Endothelial cell of umbilical vein (primary cell): ENCODE measurements at regions not wholly inside any gene's neighbourhood (a gene's known extent, or its start where the extent isn't known, plus 50 kb on each side); places are given as distances from the start of the nearest gene placed in this dataset.

ENCODE experiments used
- BruUV-seq: library from RNA; stranded (reverse); fragments of 400-500 nt; replicated peaks from 2 replicates; lab custom pipeline; 2021; lab: Mats Ljungman, UMichigan
- CTCF ChIA-PET: fragments of 300-600, 350-600 bp; sonication (Branson Sonifier 250); formaldehyde crosslinking; loops from one replicate; lab custom pipeline; 2021; ENCODE audit warnings: antibody characterized with exemption, inconsistent platforms; lab: Charles Lee
- POLR2A ChIA-PET: fragments of 300-600, 350-600 bp; sonication (Branson Sonifier 250); formaldehyde crosslinking; loops from one replicate; lab custom pipeline; 2021; ENCODE audit warnings: antibody characterized with exemption, inconsistent platforms; lab: Charles Lee
- DNase-seq: peaks from one replicate; pipeline ENCODE4 v3.0.0-alpha.2; 2011; ENCODE audit warnings: low read depth, low spot score
- FAIRE-seq: peaks from 2 replicates; lab custom pipeline; 2011; peaks lifted over from hg19 to GRCh38; lab: Jason Lieb, UNC
- H2AFZ ChIP-seq: 2 replicates; pipeline ENCODE4 v1.6.0; 2012; ENCODE audit warnings: low read depth, low read length, control low read depth, inconsistent platforms
- H3K27ac ChIP-seq: 2 replicates; pipeline ENCODE4 v1.5.1; 2011; ENCODE audit warnings: low read depth, mild to moderate bottlenecking, control low read depth, low read length, moderate library complexity; ENCODE audit not compliant: insufficient read depth
- H3K27me3 ChIP-seq, 2 experiments: 2 replicates each; pipeline versions ENCODE4 v1.6.0 to v1.6.1; 2011; ENCODE audit warnings: low read length in 2 of 2, mixed read lengths in 1 of 2; ENCODE audit not compliant: control insufficient read depth in 2 of 2, insufficient read depth in 2 of 2
- H3K36me3 ChIP-seq, 2 experiments: 2 replicates in 1 of 2; 3 replicates in 1 of 2; pipeline ENCODE4 v1.5.1; 2011; ENCODE audit warnings: low read length in 2 of 2, mild to moderate bottlenecking in 1 of 2, moderate library complexity in 1 of 2; ENCODE audit not compliant: control insufficient read depth in 2 of 2, insufficient read depth in 2 of 2; ENCODE audit errors: extremely low read depth in 1 of 2
- H3K4me1 ChIP-seq: 3 replicates; pipeline ENCODE4 v1.5.1; 2011; ENCODE audit warnings: mild to moderate bottlenecking, low read length; ENCODE audit not compliant: control insufficient read depth, insufficient read depth; ENCODE audit errors: extremely low read depth
- H3K4me2 ChIP-seq: 2 replicates; pipeline ENCODE4 v1.6.1; 2011; ENCODE audit warnings: low read length, control low read depth, mixed read lengths; ENCODE audit not compliant: insufficient read depth
- H3K4me3 ChIP-seq, 3 experiments: fragments of 200-600 bp in 1 of 3; sonication (generic), shearing (Covaris generic) in 1 of 3; replicated peaks in 1 of 3; 2 replicates each; pipeline ENCODE4 v1.5.1; 2011 to 2016; ENCODE audit warnings: control low read depth in 3 of 3, low read length in 3 of 3, mild to moderate bottlenecking in 2 of 3, inconsistent platforms in 1 of 3, low read depth in 1 of 3, moderate library complexity in 1 of 3; ENCODE audit not compliant: insufficient read depth in 1 of 3
- H3K79me2 ChIP-seq: 2 replicates; pipeline ENCODE4 v1.6.0; 2012; ENCODE audit warnings: low read length, inconsistent platforms; ENCODE audit not compliant: control insufficient read depth, insufficient read depth
- H3K9ac ChIP-seq: replicated peaks from 2 replicates; pipeline ENCODE3; 2011; ENCODE audit warnings: low read length, control low read depth; ENCODE audit not compliant: insufficient read depth; ENCODE audit errors: extremely low read depth
- H3K9me1 ChIP-seq: replicated peaks from 3 replicates; pipeline ENCODE4 v1.6.0; 2011; ENCODE audit warnings: mild to moderate bottlenecking, low read length; ENCODE audit not compliant: control insufficient read depth, insufficient read depth; ENCODE audit errors: extremely low read depth
- H3K9me3 ChIP-seq: replicated peaks from 2 replicates; pipeline ENCODE4 v1.5.1; 2012; ENCODE audit warnings: low read length, inconsistent platforms; ENCODE audit not compliant: control insufficient read depth, insufficient read depth
- H4K20me1 ChIP-seq: replicated peaks from 2 replicates; pipeline ENCODE3; 2011; ENCODE audit warnings: mild to moderate bottlenecking, low read length; ENCODE audit not compliant: control insufficient read depth, insufficient read depth; ENCODE audit errors: extremely low read depth
- EZH2 ChIP-seq: IDR thresholded peaks from 2 replicates; pipeline ENCODE4 v1.6.1; 2012; ENCODE audit warnings: borderline replicate concordance, low read depth, mild to moderate bottlenecking, moderate library complexity, low read length, inconsistent platforms; ENCODE audit not compliant: severe bottlenecking
- FOS ChIP-seq: IDR thresholded peaks from 2 replicates; pipeline ENCODE4 v1.6.1; 2011; ENCODE audit warnings: mild to moderate bottlenecking, low read length, moderate library complexity, borderline replicate concordance; ENCODE audit not compliant: insufficient read depth
- GATA2 ChIP-seq: IDR thresholded peaks from 2 replicates; pipeline ENCODE4 v1.7.0; 2011; ENCODE audit warnings: low read depth, mild to moderate bottlenecking, moderate library complexity, mixed read lengths, low read length; ENCODE audit not compliant: insufficient read length, insufficient read depth
- JUN ChIP-seq: IDR thresholded peaks from 2 replicates; pipeline ENCODE4 v1.6.1; 2011; ENCODE audit warnings: borderline replicate concordance, low read depth; ENCODE audit not compliant: insufficient read length, insufficient read depth
- MYC ChIP-seq: IDR thresholded peaks from one replicate; pipeline ENCODE4 v1.6.1; 2011; ENCODE audit warnings: mild to moderate bottlenecking, low read depth, low read length
- POLR2A ChIP-seq: IDR thresholded peaks from 2 replicates; pipeline ENCODE4 v1.6.1; 2012; ENCODE audit warnings: low read depth, mild to moderate bottlenecking, control low read depth, low read length
- POLR2AphosphoS5 ChIP-seq: IDR thresholded peaks from 2 replicates; pipeline ENCODE4 v1.6.1; 2012; ENCODE audit warnings: low read depth, mild to moderate bottlenecking, control low read depth, low read length, moderate library complexity; ENCODE audit not compliant: insufficient read depth
- dilution Hi-C: fragments of 300-500 bp; cut with MboI; formaldehyde crosslinking; loops from one replicate; pipeline ENCODE4 v1.15.0; 2019; ENCODE audit warnings: low sequenced_read_pairs; ENCODE audit not compliant: extremely low pct_ligation_motif_present
- intact Hi-C: fragments of 100-400 bp; cut with micrococcal nuclease; formaldehyde crosslinking; loops from one replicate; pipeline ENCODE4 v1.10.0; 2022
- TF ChIP-seq, protein P1 (sequence below): IDR thresholded peaks from 2 replicates; pipeline ENCODE4 v1.6.1; 2011; ENCODE audit not compliant: insufficient read depth, insufficient read length
- TF ChIP-seq, protein P2 (sequence below), 2 donors: IDR thresholded peaks; 1 replicate in 1 of 2; 2 replicates in 1 of 2; pipeline ENCODE4 v1.5.1; 2011; ENCODE audit warnings: low read length in 2 of 2, mild to moderate bottlenecking in 2 of 2, moderate library complexity in 2 of 2, control low read depth in 1 of 2, inconsistent platforms in 1 of 2, low read depth in 1 of 2; ENCODE audit not compliant: insufficient read depth in 1 of 2; ENCODE audit errors: extremely low read depth in 1 of 2

DNA sequence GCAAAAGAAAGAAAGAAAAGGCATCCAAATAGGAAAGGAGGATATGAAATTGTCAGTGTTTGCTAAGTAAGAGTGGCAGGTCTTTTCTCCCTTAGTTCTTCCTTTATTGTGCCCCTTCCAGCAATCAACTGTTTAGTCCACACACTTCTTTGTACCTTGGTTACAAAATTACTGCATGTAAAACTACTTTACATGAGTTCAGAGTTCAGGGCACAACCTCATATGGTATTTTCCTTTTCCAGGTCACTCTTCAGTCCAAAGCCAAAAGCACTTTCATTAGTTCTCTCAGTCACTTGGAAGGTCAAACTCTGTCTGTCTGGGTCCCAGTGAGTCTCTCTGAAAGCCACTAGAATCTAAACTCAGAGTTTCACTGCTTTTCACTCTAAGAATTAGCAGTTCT, 122.5 kb upstream of the SRD5A2 start:
- Histone ChIP-seq H4K20me1 (no peaks in the 10 kb centered on the region), H2AFZ (no peak overlapping the region), H3K79me2 (no peaks in the 10 kb centered on the region), H3K36me3 (no peaks in the 10 kb centered on the region), H3K27me3 (no peaks in the 10 kb centered on the region), H3K4me1 (no peaks in the 10 kb centered on the region), H3K9me1 (no peaks in the 10 kb centered on the region), H3K9me3 (no peaks in the 10 kb centered on the region), H3K27ac (no peak overlapping the region), H3K4me2 (no peak overlapping the region), H3K4me3 (no peak overlapping the region), H3K9ac (no peak overlapping the region)
- intact Hi-C loops = no loop called here
- CTCF ChIA-PET = no interaction called here
- POLR2A ChIA-PET = no interaction called here
- BruUV-seq = no TSS peak
- no peak for DNase-seq
- dilution Hi-C loops = no loop called here
- no peak for FAIRE-seq
- TF ChIP-seq EZH2 = no peak
- TF ChIP-seq GATA2 = no peak
- TF ChIP-seq POLR2A = no peak
- no peak for TF ChIP-seq POLR2AphosphoS5
- no peak for TF ChIP-seq JUN
- TF ChIP-seq, protein P1, sequence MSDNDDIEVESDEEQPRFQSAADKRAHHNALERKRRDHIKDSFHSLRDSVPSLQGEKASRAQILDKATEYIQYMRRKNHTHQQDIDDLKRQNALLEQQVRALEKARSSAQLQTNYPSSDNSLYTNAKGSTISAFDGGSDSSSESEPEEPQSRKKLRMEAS = no peak
- TF ChIP-seq, protein P2, sequence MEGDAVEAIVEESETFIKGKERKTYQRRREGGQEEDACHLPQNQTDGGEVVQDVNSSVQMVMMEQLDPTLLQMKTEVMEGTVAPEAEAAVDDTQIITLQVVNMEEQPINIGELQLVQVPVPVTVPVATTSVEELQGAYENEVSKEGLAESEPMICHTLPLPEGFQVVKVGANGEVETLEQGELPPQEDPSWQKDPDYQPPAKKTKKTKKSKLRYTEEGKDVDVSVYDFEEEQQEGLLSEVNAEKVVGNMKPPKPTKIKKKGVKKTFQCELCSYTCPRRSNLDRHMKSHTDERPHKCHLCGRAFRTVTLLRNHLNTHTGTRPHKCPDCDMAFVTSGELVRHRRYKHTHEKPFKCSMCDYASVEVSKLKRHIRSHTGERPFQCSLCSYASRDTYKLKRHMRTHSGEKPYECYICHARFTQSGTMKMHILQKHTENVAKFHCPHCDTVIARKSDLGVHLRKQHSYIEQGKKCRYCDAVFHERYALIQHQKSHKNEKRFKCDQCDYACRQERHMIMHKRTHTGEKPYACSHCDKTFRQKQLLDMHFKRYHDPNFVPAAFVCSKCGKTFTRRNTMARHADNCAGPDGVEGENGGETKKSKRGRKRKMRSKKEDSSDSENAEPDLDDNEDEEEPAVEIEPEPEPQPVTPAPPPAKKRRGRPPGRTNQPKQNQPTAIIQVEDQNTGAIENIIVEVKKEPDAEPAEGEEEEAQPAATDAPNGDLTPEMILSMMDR (IDR thresholded peaks at IDR 0.05; ENCODE audit: extremely low read depth in 1 of 2, insufficient read depth in 1 of 2, low read depth in 1 of 2, low read length in 2 of 2) = no peak
- TF ChIP-seq MYC = no peak
- no peak for TF ChIP-seq FOS
